GM12865 (cell line): ENCODE measurements at regions not wholly inside any gene's neighbourhood (a gene's known extent, or its start where the extent isn't known, plus 50 kb on each side); places are given as distances from the start of the nearest gene placed in this dataset.

Experiments used
- DNase-seq: peaks from one replicate; pipeline ENCODE4 v3.0.0; 2010; ENCODE audit warnings: low read depth
- H3K4me3 ChIP-seq: 2 replicates; pipeline ENCODE4 v1.5.1; 2011; ENCODE audit warnings: mild to moderate bottlenecking, low read depth, low read length, control low read depth
- CTCF ChIP-seq: IDR thresholded peaks from 2 replicates; pipeline ENCODE4 v1.5.1; 2011; ENCODE audit warnings: low read length, control low read depth, low read depth, inconsistent platforms; ENCODE audit not compliant: insufficient read depth; ENCODE audit errors: missing control alignments

GRCh38 chr14:59127437-59127732 is 61.1 kb upstream of the DAAM1 start:
- no peak overlapping the region for H3K4me3 ChIP-seq
- TF ChIP-seq CTCF: no peak
- no peak for DNase-seq

GRCh38 chr14:59130462-59130861 is 58.0 kb upstream of the DAAM1 start:
- no peak for TF ChIP-seq CTCF
- H3K4me3 ChIP-seq: no peak overlapping the region
- no peak for DNase-seq

GRCh38 chr14:59131938-59132795 is 56.3 kb upstream of the DAAM1 start:
- no peak for DNase-seq
- no peak overlapping the region for H3K4me3 ChIP-seq
- TF ChIP-seq CTCF: no peak

GRCh38 chr14:59132796-59133494 is 55.5 kb upstream of the DAAM1 start:
- H3K4me3 ChIP-seq: no peak overlapping the region
- no peak for TF ChIP-seq CTCF
- no peak for DNase-seq

- no peak for DNase-seq
- no peak overlapping the region for H3K4me3 ChIP-seq
- no peak for TF ChIP-seq CTCF
Measured at GRCh38 chr14:59133709-59134108, 54.8 kb upstream of the DAAM1 start.

GRCh38 chr14:59134307-59134706 is 54.2 kb upstream of the DAAM1 start:
- TF ChIP-seq CTCF: no peak
- DNase-seq: no peak
- H3K4me3 ChIP-seq: no peak overlapping the region
